HCT116 (cell line): ENCODE measurements at regions not wholly inside any gene's neighbourhood (a gene's known extent, or its start where the extent isn't known, plus 50 kb on each side); places are given as distances from the start of the nearest gene placed in this dataset.
"Not testable (repeated sequence)": the region's sequence is repeated elsewhere in the genome, so short reads cannot be mapped to it uniquely, and the experiment has no call there.

ENCODE experiments used
- ATAC-seq: fragments of 200-7000 bp; cut with Tn5 transposase; 2 replicates; pipeline ENCODE4 v1.9.1; 2020; ENCODE audit warnings: mild to moderate bottlenecking, moderate library complexity
- BruUV-seq: library from RNA; stranded (reverse); fragments of 400-500 nt; replicated peaks from 2 replicates; lab custom pipeline; 2021; lab: Mats Ljungman, UMichigan
- CTCF ChIA-PET: fragments of 300-600 bp; sonication (Branson Sonifier 250); formaldehyde crosslinking; loops from one replicate; lab custom pipeline; 2021; ENCODE audit warnings: antibody characterized with exemption; lab: Charles Lee
- POLR2A ChIA-PET: fragments of 300-600, 350-600 bp; sonication (Branson Sonifier 250); formaldehyde crosslinking; loops from one replicate; lab custom pipeline; 2021; ENCODE audit warnings: antibody characterized with exemption; lab: Charles Lee
- RAD21 ChIA-PET, 2 experiments: fragments of 300-600 bp; sonication (Branson Sonifier 250); formaldehyde crosslinking; loops; one replicate each; lab custom pipeline; 2023; ENCODE audit warnings: low total read pairs in 2 of 2; ENCODE audit not compliant: uncharacterized antibody in 2 of 2, unreplicated experiment in 2 of 2, low non-redundant PET in 1 of 2; lab: Charles Lee
- DNase-seq: peaks from one replicate; pipeline ENCODE4 v3.0.0-alpha.2; 2010; ENCODE audit warnings: low read depth, low spot score
- H2AFZ ChIP-seq: fragments of 200-600 bp; shearing (Covaris generic), sonication (generic); 2 replicates; pipeline ENCODE4 v1.6.1; 2017; ENCODE audit warnings: low read depth, mixed run types, mixed read lengths, antibody characterized with exemption, low read length; ENCODE audit not compliant: poor library complexity, severe bottlenecking
- H3K27ac ChIP-seq: 2 replicates; pipeline ENCODE4 v1.5.1; 2012; ENCODE audit warnings: low read depth, low read length
- H3K27me3 ChIP-seq: fragments of 200-600 bp; sonication (generic); 2 replicates; pipeline ENCODE4 v1.6.1; 2016; ENCODE audit warnings: mixed run types, low read length, mixed read lengths; ENCODE audit not compliant: insufficient read depth
- H3K36me3 ChIP-seq, 2 experiments: fragments of 200-500 bp in 1 of 2; fragments of 200-600 bp in 1 of 2; sonication (Bioruptor generic) in 1 of 2; sonication (generic) in 1 of 2; 2 replicates each; pipeline versions ENCODE4 v1.5.1 to v1.6.1; 2014 to 2016; ENCODE audit warnings: low read length in 2 of 2, inconsistent platforms in 1 of 2, mixed read lengths in 1 of 2, mixed run types in 1 of 2; ENCODE audit not compliant: insufficient read depth in 2 of 2, control insufficient read depth in 1 of 2
- H3K4me1 ChIP-seq, 2 experiments: fragments of 200-600 bp in 1 of 2; sonication (generic) in 1 of 2; 2 replicates each; pipeline versions ENCODE4 v1.5.1 to v1.6.1; 2012 to 2017; ENCODE audit warnings: low read length in 2 of 2, inconsistent platforms in 1 of 2, mild to moderate bottlenecking in 1 of 2, mixed read lengths in 1 of 2, mixed run types in 1 of 2, moderate library complexity in 1 of 2; ENCODE audit not compliant: insufficient read depth in 2 of 2, control insufficient read depth in 1 of 2
- H3K4me2 ChIP-seq: fragments of 200-600 bp; sonication (generic); 2 replicates; pipeline ENCODE4 v1.6.1; 2017; ENCODE audit warnings: mixed run types, low read length, mixed read lengths
- H3K4me3 ChIP-seq, 2 experiments: fragments of 200-600 bp in 1 of 2; sonication (generic) in 1 of 2; replicated peaks in 1 of 2; 2 replicates each; pipeline ENCODE4 v1.5.1; 2011 to 2016; ENCODE audit warnings: low read length in 2 of 2, control low read depth in 1 of 2, low read depth in 1 of 2, mild to moderate bottlenecking in 1 of 2, mixed read lengths in 1 of 2, mixed run types in 1 of 2
- H3K79me2 ChIP-seq: fragments of 200-600 bp; sonication (generic); 2 replicates; pipeline ENCODE4 v1.6.1; 2017; ENCODE audit warnings: mild to moderate bottlenecking, mixed run types, low read length, moderate library complexity, mixed read lengths; ENCODE audit not compliant: insufficient read depth
- H3K9ac ChIP-seq: fragments of 200-600 bp; sonication (generic); 2 replicates; pipeline ENCODE4 v1.6.1; 2016; ENCODE audit warnings: low read length, mixed read lengths
- H3K9me2 ChIP-seq: fragments of 200-600 bp; sonication (generic), shearing (Covaris generic); 2 replicates; pipeline ENCODE4 v1.6.1; 2017; ENCODE audit warnings: mixed run types, mild to moderate bottlenecking, moderate library complexity; ENCODE audit not compliant: insufficient read depth
- H3K9me3 ChIP-seq, 2 experiments: fragments of 200-500 bp in 1 of 2; fragments of 200-600 bp in 1 of 2; sonication (Bioruptor generic) in 1 of 2; sonication (generic) in 1 of 2; 2 replicates each; pipeline ENCODE4 v1.6.1; 2014 to 2017; ENCODE audit warnings: low read length in 2 of 2, mixed read lengths in 2 of 2, inconsistent platforms in 1 of 2, low read depth in 1 of 2, mild to moderate bottlenecking in 1 of 2, mixed run types in 1 of 2, moderate library complexity in 1 of 2; ENCODE audit not compliant: control insufficient read depth in 1 of 2, insufficient read depth in 1 of 2
- H4K20me1 ChIP-seq: fragments of 200-600 bp; sonication (generic), shearing (Covaris generic); 2 replicates; pipeline ENCODE4 v1.6.1; 2017; ENCODE audit warnings: mixed run types, mild to moderate bottlenecking, moderate library complexity; ENCODE audit not compliant: insufficient read depth
- CBX3 ChIP-seq: IDR thresholded peaks from 2 replicates; pipeline ENCODE4 v1.6.1; 2012; ENCODE audit warnings: low read depth
- ELF1 ChIP-seq: IDR thresholded peaks from 2 replicates; pipeline ENCODE4 v1.6.1; 2012; ENCODE audit warnings: low read depth, borderline replicate concordance
- EZH2 ChIP-seq: fragments of 200-600 bp; sonication (generic); IDR thresholded peaks from 2 replicates; pipeline ENCODE4 v1.6.1; 2017; ENCODE audit warnings: antibody characterized with exemption, mixed run types
- FOSL1 ChIP-seq: IDR thresholded peaks from 2 replicates; pipeline ENCODE4 v1.6.1; 2012; ENCODE audit warnings: low read depth
- POLR2A ChIP-seq: IDR thresholded peaks from 2 replicates; pipeline ENCODE4 v1.7.0; 2011; ENCODE audit warnings: borderline replicate concordance; ENCODE audit not compliant: insufficient read depth, insufficient read length; ENCODE audit errors: extremely low read depth
- POLR2AphosphoS5 ChIP-seq: IDR thresholded peaks from 2 replicates; pipeline ENCODE4 v1.6.1; 2011; ENCODE audit warnings: mild to moderate bottlenecking, low read depth, low read length, moderate library complexity
- intact Hi-C: fragments of 100-400 bp; cut with micrococcal nuclease; formaldehyde crosslinking; loops from 2 replicates; pipeline ENCODE4 v1.10.0; 2022
- TF ChIP-seq, protein P1 (sequence below): IDR thresholded peaks from 2 replicates; pipeline ENCODE4 v1.6.1; 2011; ENCODE audit warnings: mild to moderate bottlenecking, low read length, moderate library complexity; ENCODE audit not compliant: insufficient replicate concordance; ENCODE audit errors: extremely low read depth
- TF ChIP-seq, protein P2 (sequence below), 3 experiments: fragments of 200-600 bp in 1 of 3; sonication (generic) in 1 of 3; IDR thresholded peaks in 2 of 3; conservative IDR thresholded peaks in 1 of 3; 2 replicates each; pipeline ENCODE4 v1.5.1; 2012 to 2017; ENCODE audit warnings: low read depth in 2 of 3, low read length in 2 of 3, antibody characterized with exemption in 1 of 3, borderline replicate concordance in 1 of 3, control low read depth in 1 of 3, mild to moderate bottlenecking in 1 of 3, mixed read lengths in 1 of 3, mixed run types in 1 of 3, moderate library complexity in 1 of 3; ENCODE audit not compliant: insufficient read depth in 1 of 3

GRCh38 chr12:114484822-114485459, 79.0 kb upstream of the TBX5 start:
- H3K9me2 ChIP-seq, H3K4me1 ChIP-seq, RAD21 ChIA-PET, H3K79me2 ChIP-seq, H3K4me2 ChIP-seq, ATAC-seq, H3K36me3 ChIP-seq, DNase-seq, POLR2A ChIA-PET, H3K4me3 ChIP-seq, H3K9me3 ChIP-seq, H4K20me1 ChIP-seq, H3K27ac ChIP-seq, H3K9ac ChIP-seq, intact Hi-C loops, CTCF ChIA-PET, H2AFZ ChIP-seq, BruUV-seq: not testable (repeated sequence)
- peaks cover 46% of the 10 kb centered on the region for H3K27me3 ChIP-seq

- Histone ChIP-seq H3K9me3 (no peaks in the 10 kb centered on the region), H3K9me2 (no peaks in the 10 kb centered on the region), H3K79me2 (no peaks in the 10 kb centered on the region), H3K36me3 (no peaks in the 10 kb centered on the region), H3K4me3 (no peak overlapping the region), H3K9ac (no peak overlapping the region), H4K20me1 (no peaks in the 10 kb centered on the region), H3K27me3 (peaks cover 55% of the 10 kb centered on the region), H2AFZ (no peak overlapping the region), H3K27ac (no peak overlapping the region), H3K4me1 (no peaks in the 10 kb centered on the region), H3K4me2 (no peak overlapping the region)
- ChIA-PET RAD21 (no interaction called here), CTCF (no interaction called here), POLR2A (no interaction called here)
- ATAC-seq (no peak), DNase-seq (no peak)
- TF ChIP-seq, protein P1, sequence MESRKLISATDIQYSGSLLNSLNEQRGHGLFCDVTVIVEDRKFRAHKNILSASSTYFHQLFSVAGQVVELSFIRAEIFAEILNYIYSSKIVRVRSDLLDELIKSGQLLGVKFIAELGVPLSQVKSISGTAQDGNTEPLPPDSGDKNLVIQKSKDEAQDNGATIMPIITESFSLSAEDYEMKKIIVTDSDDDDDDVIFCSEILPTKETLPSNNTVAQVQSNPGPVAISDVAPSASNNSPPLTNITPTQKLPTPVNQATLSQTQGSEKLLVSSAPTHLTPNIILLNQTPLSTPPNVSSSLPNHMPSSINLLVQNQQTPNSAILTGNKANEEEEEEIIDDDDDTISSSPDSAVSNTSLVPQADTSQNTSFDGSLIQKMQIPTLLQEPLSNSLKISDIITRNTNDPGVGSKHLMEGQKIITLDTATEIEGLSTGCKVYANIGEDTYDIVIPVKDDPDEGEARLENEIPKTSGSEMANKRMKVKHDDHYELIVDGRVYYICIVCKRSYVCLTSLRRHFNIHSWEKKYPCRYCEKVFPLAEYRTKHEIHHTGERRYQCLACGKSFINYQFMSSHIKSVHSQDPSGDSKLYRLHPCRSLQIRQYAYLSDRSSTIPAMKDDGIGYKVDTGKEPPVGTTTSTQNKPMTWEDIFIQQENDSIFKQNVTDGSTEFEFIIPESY = no peak
- TF ChIP-seq ELF1 = no peak
- TF ChIP-seq POLR2A = no peak
- TF ChIP-seq, protein P2, sequence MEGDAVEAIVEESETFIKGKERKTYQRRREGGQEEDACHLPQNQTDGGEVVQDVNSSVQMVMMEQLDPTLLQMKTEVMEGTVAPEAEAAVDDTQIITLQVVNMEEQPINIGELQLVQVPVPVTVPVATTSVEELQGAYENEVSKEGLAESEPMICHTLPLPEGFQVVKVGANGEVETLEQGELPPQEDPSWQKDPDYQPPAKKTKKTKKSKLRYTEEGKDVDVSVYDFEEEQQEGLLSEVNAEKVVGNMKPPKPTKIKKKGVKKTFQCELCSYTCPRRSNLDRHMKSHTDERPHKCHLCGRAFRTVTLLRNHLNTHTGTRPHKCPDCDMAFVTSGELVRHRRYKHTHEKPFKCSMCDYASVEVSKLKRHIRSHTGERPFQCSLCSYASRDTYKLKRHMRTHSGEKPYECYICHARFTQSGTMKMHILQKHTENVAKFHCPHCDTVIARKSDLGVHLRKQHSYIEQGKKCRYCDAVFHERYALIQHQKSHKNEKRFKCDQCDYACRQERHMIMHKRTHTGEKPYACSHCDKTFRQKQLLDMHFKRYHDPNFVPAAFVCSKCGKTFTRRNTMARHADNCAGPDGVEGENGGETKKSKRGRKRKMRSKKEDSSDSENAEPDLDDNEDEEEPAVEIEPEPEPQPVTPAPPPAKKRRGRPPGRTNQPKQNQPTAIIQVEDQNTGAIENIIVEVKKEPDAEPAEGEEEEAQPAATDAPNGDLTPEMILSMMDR (IDR thresholded peaks at IDR 0.05 in 2 of 3, conservative IDR thresholded peaks at IDR 0.05 in 1 of 3; ENCODE audit: borderline replicate concordance in 1 of 3, insufficient read depth in 1 of 3, low read depth in 2 of 3, low read length in 2 of 3) = no peak
- no peak for TF ChIP-seq CBX3
- TF ChIP-seq EZH2 = no peak
- TF ChIP-seq FOSL1 = no peak
- TF ChIP-seq POLR2AphosphoS5 = no peak
- intact Hi-C loops = no loop called here
- no TSS peak for BruUV-seq
Measured at GRCh38 chr12:114483996-114484395, 78.1 kb upstream of the TBX5 start.
